ENCODE measurements at regions not wholly inside any gene's neighbourhood (a gene's known extent, or its start where the extent isn't known, plus 50 kb on each side); places are given as distances from the start of the nearest gene placed in this dataset.

- no peak for TF ChIP-seq CTCF (IDR thresholded peaks at IDR 0.05; ENCODE audit: insufficient read depth, low read depth, low read length)
- TF ChIP-seq EZH2 (IDR thresholded peaks at IDR 0.05; ENCODE audit: insufficient read depth, low read length), result no peak
Observed at GRCh38 chr3:63096248-63097058, 181.7 kb upstream of the SYNPR start.
